Neuronal stem cell (in vitro differentiated cells): ENCODE measurements at regions not wholly inside any gene's neighbourhood (a gene's known extent, or its start where the extent isn't known, plus 50 kb on each side); places are given as distances from the start of the nearest gene placed in this dataset.

Source experiments
- DNase-seq: peaks from one replicate; pipeline ENCODE4 v3.0.0-alpha.2; 2013; ENCODE audit warnings: low spot score
- H2AFZ ChIP-seq: one replicate; pipeline ENCODE4 v1.6.1; 2013; ENCODE audit warnings: mild to moderate bottlenecking, low read length, inconsistent platforms
- H2AK5ac ChIP-seq: 2 replicates; pipeline ENCODE4 v1.6.1; 2013; ENCODE audit warnings: low read depth, mild to moderate bottlenecking, inconsistent platforms, low read length, moderate library complexity, mixed read lengths
- H2BK120ac ChIP-seq: 2 replicates; pipeline ENCODE4 v1.6.1; 2013; ENCODE audit warnings: low read depth, mild to moderate bottlenecking, inconsistent platforms, low read length, moderate library complexity, mixed read lengths
- H2BK12ac ChIP-seq: one replicate; pipeline ENCODE4 v1.6.1; 2013; ENCODE audit warnings: low read length, inconsistent platforms
- H2BK15ac ChIP-seq: 2 replicates; pipeline ENCODE4 v1.6.1; 2013; ENCODE audit warnings: mild to moderate bottlenecking, low read length, inconsistent platforms, mixed read lengths
- H2BK5ac ChIP-seq: one replicate; pipeline ENCODE4 v1.6.1; 2013; ENCODE audit warnings: inconsistent platforms, mild to moderate bottlenecking, low read length, moderate library complexity
- H3K14ac ChIP-seq: one replicate; pipeline ENCODE4 v1.6.1; 2013; ENCODE audit warnings: low read length, inconsistent platforms
- H3K18ac ChIP-seq: 2 replicates; pipeline ENCODE4 v1.6.1; 2013; ENCODE audit warnings: low read length, inconsistent platforms
- H3K23ac ChIP-seq: 2 replicates; pipeline ENCODE4 v1.6.1; 2013; ENCODE audit warnings: low read depth, mild to moderate bottlenecking, mixed read lengths, low read length, inconsistent platforms; ENCODE audit not compliant: poor library complexity
- H3K27ac ChIP-seq: replicated peaks from 3 replicates; pipeline ENCODE4 v1.5.1; 2013; ENCODE audit warnings: low read length, inconsistent platforms
- H3K27me3 ChIP-seq, 3 experiments: 2 replicates each; pipeline ENCODE4 v1.6.1; 2013; ENCODE audit warnings: low read length in 3 of 3, mild to moderate bottlenecking in 2 of 3, inconsistent platforms in 1 of 3, low read depth in 1 of 3, mixed read lengths in 1 of 3, moderate library complexity in 1 of 3; ENCODE audit not compliant: control insufficient read depth in 3 of 3, insufficient read depth in 3 of 3
- H3K36me3 ChIP-seq, 2 donors: replicated peaks in 1 of 2; 2 replicates each; pipeline ENCODE4 v1.6.1; 2013; ENCODE audit warnings: low read length in 2 of 2; ENCODE audit not compliant: control insufficient read depth in 2 of 2, insufficient read depth in 2 of 2
- H3K4ac ChIP-seq: 2 replicates; pipeline ENCODE4 v1.6.1; 2013; ENCODE audit warnings: inconsistent platforms, mild to moderate bottlenecking, low read length, moderate library complexity
- H3K4me1 ChIP-seq, 2 donors: 1 replicate in 1 of 2; 2 replicates in 1 of 2; pipeline ENCODE4 v1.6.1; 2013; ENCODE audit warnings: low read length in 2 of 2, low read depth in 1 of 2; ENCODE audit not compliant: control insufficient read depth in 2 of 2, insufficient read depth in 1 of 2
- H3K4me2 ChIP-seq: one replicate; pipeline ENCODE4 v1.6.1; 2013; ENCODE audit warnings: mild to moderate bottlenecking, low read length, inconsistent platforms; ENCODE audit not compliant: insufficient read depth, poor library complexity, severe bottlenecking
- H3K4me3 ChIP-seq, 2 donors: 2 replicates each; pipeline ENCODE4 v1.5.1; 2013; ENCODE audit warnings: low read length in 2 of 2, mild to moderate bottlenecking in 2 of 2, inconsistent platforms in 1 of 2, moderate library complexity in 1 of 2
- H3K79me1 ChIP-seq: one replicate; pipeline ENCODE4 v1.6.1; 2013; ENCODE audit warnings: low read depth, mild to moderate bottlenecking, inconsistent platforms, low read length, moderate library complexity
- H3K9ac ChIP-seq: one replicate; pipeline ENCODE4 v1.6.1; 2013; ENCODE audit warnings: mild to moderate bottlenecking, low read depth, low read length, inconsistent platforms; ENCODE audit not compliant: poor library complexity
- H3K9me3 ChIP-seq, 2 donors: replicated peaks in 1 of 2; 2 replicates each; pipeline versions ENCODE3 to v1.6.1; 2013; ENCODE audit warnings: low read length in 2 of 2, mild to moderate bottlenecking in 2 of 2, inconsistent platforms in 1 of 2, low read depth in 1 of 2, mixed read lengths in 1 of 2, moderate library complexity in 1 of 2; ENCODE audit not compliant: control insufficient read depth in 2 of 2, insufficient read depth in 1 of 2
- H4K8ac ChIP-seq: one replicate; pipeline ENCODE4 v1.6.1; 2013; ENCODE audit warnings: low read depth, mild to moderate bottlenecking, inconsistent platforms, low read length, moderate library complexity
- H4K91ac ChIP-seq: one replicate; pipeline ENCODE4 v1.6.1; 2013; ENCODE audit warnings: low read length, low read depth, mild to moderate bottlenecking, inconsistent platforms; ENCODE audit not compliant: poor library complexity
- WGBS, 2 donors: extraction: QIAGEN DNeasy Blood & Tissue Kit; methylation state at CpG; one replicate each; pipeline ENCODE4 v1.1.7; 2013; ENCODE audit warnings: missing lambda C conversion rate in 2 of 2, mixed read lengths in 1 of 2; ENCODE audit not compliant: insufficient read length in 2 of 2, insufficient replicate concordance in 1 of 2; ENCODE audit errors: extremely low coverage in 2 of 2; 5-methylcytosine and 5-hydroxymethylcytosine counted together

DNA sequence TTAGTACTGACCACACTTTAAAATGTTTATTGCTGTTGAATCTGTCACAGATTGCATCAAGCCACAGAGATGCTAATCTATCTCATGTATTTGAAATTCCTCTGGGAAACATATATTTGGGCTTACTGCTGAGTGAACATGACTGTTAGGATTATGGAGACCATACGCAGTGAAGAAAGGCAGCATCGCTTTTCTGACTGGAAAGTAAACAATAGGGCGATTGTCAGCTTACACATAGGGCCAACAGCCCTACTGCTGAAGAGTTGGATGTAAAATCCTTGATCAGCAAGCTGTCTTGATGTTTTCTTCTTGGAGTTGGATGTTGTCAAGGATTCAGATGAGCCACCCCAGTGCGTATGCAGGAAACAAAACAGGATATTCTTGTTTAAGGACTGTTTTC lies 368.7 kb upstream of the ADGRL2 start:
- H3K4ac ChIP-seq = no peak overlapping the region
- no peaks in the 10 kb centered on the region for H3K27me3 ChIP-seq
- H2AFZ ChIP-seq = peak overlapping the region; percentile 33
- no peak overlapping the region for H4K8ac ChIP-seq
- H3K18ac ChIP-seq = no peak overlapping the region
- peaks cover 0 to 5% of the 10 kb centered on the region in 2 donors for H3K9me3 ChIP-seq
- no peaks in the 10 kb centered on the region for H3K36me3 ChIP-seq
- no peak for DNase-seq
- H3K23ac ChIP-seq = no peak overlapping the region
- no peak overlapping the region for H2BK12ac ChIP-seq
- H3K4me2 ChIP-seq = no peak overlapping the region
- H4K91ac ChIP-seq = no peak overlapping the region
- no CpG with 5 or more reads among the region's 4 CpGs for WGBS, 2 donors
- H3K4me1 ChIP-seq = peaks cover 11 to 53% of the 10 kb centered on the region in 2 donors
- no peak overlapping the region for H2BK5ac ChIP-seq
- no peak overlapping the region for H2BK15ac ChIP-seq
- no peak overlapping the region for H2AK5ac ChIP-seq
- H3K4me3 ChIP-seq = peak overlapping the region in 1 of 2 donors; percentile 25
- H3K9ac ChIP-seq = no peak overlapping the region
- peak overlapping the region; percentile 73 for H3K27ac ChIP-seq
- no peak overlapping the region for H2BK120ac ChIP-seq
- no peaks in the 10 kb centered on the region for H3K79me1 ChIP-seq
- H3K14ac ChIP-seq = no peak overlapping the region

DNA sequence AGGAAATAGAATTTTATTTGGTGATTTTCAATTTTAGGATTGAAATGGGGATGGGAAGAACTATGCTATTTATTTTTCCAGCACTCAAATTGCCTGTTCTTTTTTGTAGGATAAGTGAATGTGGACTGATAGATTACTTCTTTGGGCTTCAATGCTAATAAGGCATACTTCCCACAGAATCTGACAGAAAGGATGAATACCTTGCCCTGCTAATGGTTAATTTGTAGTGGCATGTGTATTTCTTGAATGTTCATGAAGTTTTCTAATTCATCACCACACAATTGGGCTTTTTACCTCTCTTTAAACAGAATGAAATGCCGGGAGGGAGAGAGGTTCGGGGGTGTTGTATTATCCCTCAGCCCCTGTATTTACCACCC lies 369.1 kb upstream of the ADGRL2 start:
- H4K91ac ChIP-seq = no peak overlapping the region
- no peak overlapping the region for H3K23ac ChIP-seq
- H3K18ac ChIP-seq = no peak overlapping the region
- no peak overlapping the region for H3K9ac ChIP-seq
- H3K36me3 ChIP-seq = peaks cover 0 to 1% of the 10 kb centered on the region in 2 donors
- no peak overlapping the region for H2AK5ac ChIP-seq
- peak overlapping the region; percentile 73 for H3K27ac ChIP-seq
- H2BK120ac ChIP-seq = no peak overlapping the region
- no peak overlapping the region for H4K8ac ChIP-seq
- H2BK5ac ChIP-seq = no peak overlapping the region
- no peak overlapping the region for H3K4ac ChIP-seq
- H2BK12ac ChIP-seq = no peak overlapping the region
- no CpG with 5 or more reads among the region's 2 CpGs for WGBS, 2 donors
- H3K4me3 ChIP-seq = peak overlapping the region in 1 of 2 donors; percentile 25
- no peak for DNase-seq
- peaks cover 0 to 9% of the 10 kb centered on the region in 2 donors for H3K9me3 ChIP-seq
- H3K4me1 ChIP-seq = peaks cover 11 to 53% of the 10 kb centered on the region in 2 donors
- H3K27me3 ChIP-seq = no peaks in the 10 kb centered on the region
- no peaks in the 10 kb centered on the region for H3K79me1 ChIP-seq
- H2BK15ac ChIP-seq = no peak overlapping the region
- H3K14ac ChIP-seq = no peak overlapping the region
- H2AFZ ChIP-seq = no peak overlapping the region
- no peak overlapping the region for H3K4me2 ChIP-seq

GRCh38 chr1:81430955-81431623 lies 369.6 kb upstream of the ADGRL2 start:
- Histone ChIP-seq H3K14ac (no peak overlapping the region), H3K36me3 (peaks cover 0 to 6% of the 10 kb centered on the region in 2 donors), H3K18ac (no peak overlapping the region), H3K4ac (no peak overlapping the region), H2AFZ (no peak overlapping the region), H2BK120ac (no peak overlapping the region), H2AK5ac (no peak overlapping the region), H2BK12ac (no peak overlapping the region), H4K8ac (no peak overlapping the region), H3K9ac (no peak overlapping the region), H3K27ac (peak overlapping the region; percentile 73), H3K9me3 (peaks cover 0 to 14% of the 10 kb centered on the region in 2 donors), H2BK15ac (no peak overlapping the region), H3K27me3 (no peaks in the 10 kb centered on the region), H3K4me1 (peaks cover 11 to 53% of the 10 kb centered on the region in 2 donors), H3K4me2 (no peak overlapping the region), H3K79me1 (no peaks in the 10 kb centered on the region), H3K4me3 (no peak overlapping the region), H4K91ac (no peak overlapping the region), H3K23ac (no peak overlapping the region), H2BK5ac (no peak overlapping the region)
- DNase-seq = no peak
- no CpG with 5 or more reads among the region's 6 CpGs for WGBS, 2 donors

DNA sequence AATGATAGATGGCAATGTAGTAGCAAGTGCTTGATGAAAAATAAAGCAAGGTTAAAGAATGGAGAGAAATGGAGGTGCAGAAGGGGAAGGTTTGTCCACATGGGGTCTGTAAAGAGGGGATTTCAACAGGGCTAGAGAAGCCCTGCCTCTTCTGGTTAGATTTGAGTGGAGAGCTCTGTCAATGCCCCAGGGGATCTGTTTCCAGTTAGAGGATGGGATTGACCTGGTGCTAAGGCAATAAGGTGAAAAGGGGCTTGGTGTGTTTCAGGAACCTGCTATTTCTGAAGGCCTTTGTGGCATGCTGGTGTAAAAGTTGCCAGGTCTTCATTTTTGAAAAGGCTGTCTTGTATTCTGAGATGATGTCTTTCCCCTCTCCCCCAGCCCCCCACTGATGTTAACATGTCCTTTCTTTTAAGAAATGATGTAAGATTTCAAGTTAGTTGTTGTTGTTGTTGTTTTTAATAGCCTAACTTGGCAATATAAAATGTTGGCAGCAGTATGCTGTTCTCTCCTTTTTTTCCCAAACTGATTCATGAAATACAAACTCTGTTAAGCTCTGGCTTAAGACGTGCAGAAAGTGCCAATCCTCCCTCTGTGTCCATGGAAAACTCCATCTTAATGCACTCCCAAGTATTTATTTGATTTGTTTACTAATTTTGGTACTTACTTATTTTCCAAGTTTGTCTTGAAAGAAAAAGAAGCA lies 370.3 kb upstream of the ADGRL2 start:
- Histone ChIP-seq H2BK15ac (no peak overlapping the region), H3K18ac (no peak overlapping the region), H3K14ac (no peak overlapping the region), H3K23ac (no peak overlapping the region), H2BK5ac (no peak overlapping the region), H4K91ac (no peak overlapping the region), H3K9me3 (peaks cover 0 to 20% of the 10 kb centered on the region in 2 donors), H2BK120ac (no peak overlapping the region), H3K4ac (no peak overlapping the region), H3K4me2 (no peak overlapping the region), H3K4me3 (no peak overlapping the region), H2AK5ac (no peak overlapping the region), H3K27ac (peak overlapping the region; percentile 42), H2AFZ (no peak overlapping the region), H2BK12ac (no peak overlapping the region), H3K36me3 (peaks cover 0 to 7% of the 10 kb centered on the region in 2 donors), H3K9ac (no peak overlapping the region), H3K4me1 (peaks cover 11 to 53% of the 10 kb centered on the region in 2 donors), H3K79me1 (no peaks in the 10 kb centered on the region), H4K8ac (no peak overlapping the region), H3K27me3 (no peaks in the 10 kb centered on the region)
- no peak for DNase-seq
- no CpG with 5 or more reads among the region's 1 CpG for WGBS, 2 donors
